ENCODE measurements at regions not wholly inside any gene's neighbourhood (a gene's known extent, or its start where the extent isn't known, plus 50 kb on each side); places are given as distances from the start of the nearest gene placed in this dataset.

GRCh38 chr4:3712936-3713335 lies 53.2 kb upstream of the ADRA2C start:
- TF ChIP-seq, protein P1, sequence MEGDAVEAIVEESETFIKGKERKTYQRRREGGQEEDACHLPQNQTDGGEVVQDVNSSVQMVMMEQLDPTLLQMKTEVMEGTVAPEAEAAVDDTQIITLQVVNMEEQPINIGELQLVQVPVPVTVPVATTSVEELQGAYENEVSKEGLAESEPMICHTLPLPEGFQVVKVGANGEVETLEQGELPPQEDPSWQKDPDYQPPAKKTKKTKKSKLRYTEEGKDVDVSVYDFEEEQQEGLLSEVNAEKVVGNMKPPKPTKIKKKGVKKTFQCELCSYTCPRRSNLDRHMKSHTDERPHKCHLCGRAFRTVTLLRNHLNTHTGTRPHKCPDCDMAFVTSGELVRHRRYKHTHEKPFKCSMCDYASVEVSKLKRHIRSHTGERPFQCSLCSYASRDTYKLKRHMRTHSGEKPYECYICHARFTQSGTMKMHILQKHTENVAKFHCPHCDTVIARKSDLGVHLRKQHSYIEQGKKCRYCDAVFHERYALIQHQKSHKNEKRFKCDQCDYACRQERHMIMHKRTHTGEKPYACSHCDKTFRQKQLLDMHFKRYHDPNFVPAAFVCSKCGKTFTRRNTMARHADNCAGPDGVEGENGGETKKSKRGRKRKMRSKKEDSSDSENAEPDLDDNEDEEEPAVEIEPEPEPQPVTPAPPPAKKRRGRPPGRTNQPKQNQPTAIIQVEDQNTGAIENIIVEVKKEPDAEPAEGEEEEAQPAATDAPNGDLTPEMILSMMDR (IDR thresholded peaks at IDR 0.05; ENCODE audit: poor library complexity) = no peak
- TF ChIP-seq EZH2 (IDR thresholded peaks at IDR 0.05; ENCODE audit: borderline replicate concordance) = no peak

Data from hepatocyte (in vitro differentiated cells).